ENCODE measurements at regions not wholly inside any gene's neighbourhood (a gene's known extent, or its start where the extent isn't known, plus 50 kb on each side); places are given as distances from the start of the nearest gene placed in this dataset.

- TF ChIP-seq NPAS2 (CRISPR knock-in tag; IDR thresholded peaks at IDR 0.05; ENCODE audit: borderline replicate concordance) (no peak), CHD4 (IDR thresholded peaks at IDR 0.05; ENCODE audit: borderline replicate concordance) (no peak), CTCF (IDR thresholded peaks at IDR 0.05) (no peak), ZSCAN20 (CRISPR knock-in tag; IDR thresholded peaks at IDR 0.05) (no peak), NFE2L2 (conservative IDR thresholded peaks at IDR 0.05; ENCODE audit: low read length) (no peak), HEYL (CRISPR knock-in tag; IDR thresholded peaks at IDR 0.05) (no peak), MAZ (IDR thresholded peaks at IDR 0.05; ENCODE audit: borderline replicate concordance, low read depth, low read length) (no peak), SMC3 (IDR thresholded peaks at IDR 0.05) (no peak), MAX (IDR thresholded peaks at IDR 0.05) (no peak)
Observed at GRCh38 chr2:58972737-58973136, 731.6 kb upstream of the FANCL start.

All from A549 (cell line).